Vagina (tissue), 2 donors: ENCODE measurements at regions not wholly inside any gene's neighbourhood (a gene's known extent, or its start where the extent isn't known, plus 50 kb on each side); places are given as distances from the start of the nearest gene placed in this dataset.

Source experiments
- CTCF ChIP-seq, 3 experiments: fragments of 450-650 bp in 2 of 3; fragments of 200-600 bp in 1 of 3; sonication (generic) in 1 of 3; IDR thresholded peaks; one replicate each; pipeline ENCODE4 v1.5.1; 2017 to 2019; ENCODE audit warnings: antibody characterized with exemption in 3 of 3, mild to moderate bottlenecking in 2 of 3, moderate library complexity in 2 of 3
- POLR2A ChIP-seq, 2 donors: fragments of 450-650 bp; IDR thresholded peaks; one replicate each; pipeline ENCODE4 v1.6.1; 2017; ENCODE audit warnings: antibody characterized with exemption in 2 of 2, mild to moderate bottlenecking in 2 of 2, moderate library complexity in 2 of 2
- POLR2AphosphoS5 ChIP-seq, 2 donors: sonication (generic); formaldehyde crosslinking; IDR thresholded peaks; one replicate each; pipeline ENCODE4 v1.9.0; 2017; ENCODE audit warnings: antibody characterized with exemption in 2 of 2, mild to moderate bottlenecking in 2 of 2, low read depth in 1 of 2; ENCODE audit not compliant: insufficient read depth in 1 of 2

DNA sequence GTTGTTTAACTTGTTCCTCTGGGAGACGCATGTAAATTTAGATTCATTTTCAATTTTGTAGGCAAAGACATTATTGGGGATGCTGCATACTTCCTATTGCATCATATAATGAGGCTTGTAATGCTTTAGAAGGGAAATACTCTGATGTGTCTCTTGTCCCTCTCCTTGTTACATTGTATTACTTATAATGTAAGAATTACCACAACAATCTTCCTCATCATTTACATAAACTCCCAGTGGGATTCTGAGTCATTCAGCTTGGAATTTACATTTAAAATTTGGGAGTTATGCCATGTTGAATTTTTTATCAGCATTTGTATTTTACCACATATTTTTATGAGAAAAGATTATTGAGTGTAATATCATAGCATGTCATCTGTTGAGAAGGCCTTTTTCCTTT, 963.4 kb upstream of the NRXN1 start:
- no peak for TF ChIP-seq CTCF (IDR thresholded peaks at IDR 0.05)
- TF ChIP-seq POLR2AphosphoS5 (IDR thresholded peaks at IDR 0.05; ENCODE audit: insufficient read depth in 1 of 2, low read depth in 1 of 2): no peak
- TF ChIP-seq POLR2A (IDR thresholded peaks at IDR 0.05): no peak
